ENCODE measurements at regions not wholly inside any gene's neighbourhood (a gene's known extent, or its start where the extent isn't known, plus 50 kb on each side); places are given as distances from the start of the nearest gene placed in this dataset.

DNA sequence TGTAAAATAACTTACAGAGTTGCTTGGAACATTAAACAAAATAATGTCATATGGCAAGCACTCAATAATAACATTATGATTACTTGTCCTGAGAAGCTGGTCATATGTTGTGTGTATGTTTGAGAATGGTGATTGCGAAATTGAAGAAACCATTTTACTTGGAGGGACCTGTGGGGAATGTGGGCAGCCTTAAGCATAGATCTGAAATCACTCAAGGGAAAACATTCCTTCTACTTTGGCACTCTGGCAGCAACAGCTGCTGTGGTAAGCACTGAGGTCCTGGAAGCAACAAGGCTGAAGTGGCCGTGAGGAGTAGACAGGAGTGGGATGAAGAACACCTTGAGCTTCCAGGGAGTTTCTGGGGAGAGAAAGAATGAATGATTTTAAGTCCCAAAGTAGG lies 165.4 kb upstream of the ADAMTS5 start:
- intact Hi-C loops (cut with DNase I), result no loop called here
- WGBS, 2 donors, result 78 to 80% methylated on average over 2 of the region's 2 CpGs
- no peak overlapping the region for H3K27ac ChIP-seq
- H3K4me3 ChIP-seq, result no peak overlapping the region
- no peaks in the 10 kb centered on the region for H3K36me3 ChIP-seq
- DNase-seq, result no peak
- H3K4me1 ChIP-seq, result no peaks in the 10 kb centered on the region
- TF ChIP-seq POLR2A (IDR thresholded peaks at IDR 0.05), result no peak
- TF ChIP-seq, protein P1, sequence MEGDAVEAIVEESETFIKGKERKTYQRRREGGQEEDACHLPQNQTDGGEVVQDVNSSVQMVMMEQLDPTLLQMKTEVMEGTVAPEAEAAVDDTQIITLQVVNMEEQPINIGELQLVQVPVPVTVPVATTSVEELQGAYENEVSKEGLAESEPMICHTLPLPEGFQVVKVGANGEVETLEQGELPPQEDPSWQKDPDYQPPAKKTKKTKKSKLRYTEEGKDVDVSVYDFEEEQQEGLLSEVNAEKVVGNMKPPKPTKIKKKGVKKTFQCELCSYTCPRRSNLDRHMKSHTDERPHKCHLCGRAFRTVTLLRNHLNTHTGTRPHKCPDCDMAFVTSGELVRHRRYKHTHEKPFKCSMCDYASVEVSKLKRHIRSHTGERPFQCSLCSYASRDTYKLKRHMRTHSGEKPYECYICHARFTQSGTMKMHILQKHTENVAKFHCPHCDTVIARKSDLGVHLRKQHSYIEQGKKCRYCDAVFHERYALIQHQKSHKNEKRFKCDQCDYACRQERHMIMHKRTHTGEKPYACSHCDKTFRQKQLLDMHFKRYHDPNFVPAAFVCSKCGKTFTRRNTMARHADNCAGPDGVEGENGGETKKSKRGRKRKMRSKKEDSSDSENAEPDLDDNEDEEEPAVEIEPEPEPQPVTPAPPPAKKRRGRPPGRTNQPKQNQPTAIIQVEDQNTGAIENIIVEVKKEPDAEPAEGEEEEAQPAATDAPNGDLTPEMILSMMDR (IDR thresholded peaks at IDR 0.05), result no peak
- H3K9me3 ChIP-seq, result no peaks in the 10 kb centered on the region
- H3K27me3 ChIP-seq, result no peaks in the 10 kb centered on the region

- TF ChIP-seq, protein P1 (IDR thresholded peaks at IDR 0.05), result no peak
- TF ChIP-seq POLR2A (IDR thresholded peaks at IDR 0.05), result no peak
- 61 to 71% methylated on average over 3 of the region's 3 CpGs for WGBS, 2 donors
- H3K4me3 ChIP-seq, result no peak overlapping the region
- intact Hi-C loops (cut with DNase I), result no loop called here
- H3K4me1 ChIP-seq, result no peaks in the 10 kb centered on the region
- no peaks in the 10 kb centered on the region for H3K36me3 ChIP-seq
- H3K27me3 ChIP-seq, result no peaks in the 10 kb centered on the region
- no peak for DNase-seq
- no peak overlapping the region for H3K27ac ChIP-seq
- H3K9me3 ChIP-seq, result no peaks in the 10 kb centered on the region
These were observed 163.3 kb upstream of the ADAMTS5 start for GRCh38 chr21:27130154-27130553.

DNA sequence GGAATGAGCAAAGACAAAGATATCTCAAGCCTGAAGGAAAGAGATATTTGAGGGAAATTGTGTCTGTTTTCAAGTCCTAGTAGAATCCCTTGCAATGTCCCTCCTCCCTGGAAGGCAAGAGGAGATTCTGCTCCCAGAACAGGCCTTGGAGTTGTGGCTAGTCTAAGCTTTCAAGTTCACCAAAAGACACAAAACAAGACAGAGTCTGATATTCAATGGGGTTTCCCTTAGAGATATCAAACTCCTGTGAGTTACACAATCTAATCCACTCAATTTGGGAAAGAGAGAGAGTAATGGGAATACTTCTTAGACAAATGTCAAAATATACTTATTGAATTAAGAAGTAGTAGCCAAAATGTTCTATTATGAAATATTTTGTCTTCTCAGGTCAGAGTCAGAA lies 162.8 kb upstream of the ADAMTS5 start:
- intact Hi-C loops (cut with DNase I), result no loop called here
- DNase-seq, result no peak

DNA sequence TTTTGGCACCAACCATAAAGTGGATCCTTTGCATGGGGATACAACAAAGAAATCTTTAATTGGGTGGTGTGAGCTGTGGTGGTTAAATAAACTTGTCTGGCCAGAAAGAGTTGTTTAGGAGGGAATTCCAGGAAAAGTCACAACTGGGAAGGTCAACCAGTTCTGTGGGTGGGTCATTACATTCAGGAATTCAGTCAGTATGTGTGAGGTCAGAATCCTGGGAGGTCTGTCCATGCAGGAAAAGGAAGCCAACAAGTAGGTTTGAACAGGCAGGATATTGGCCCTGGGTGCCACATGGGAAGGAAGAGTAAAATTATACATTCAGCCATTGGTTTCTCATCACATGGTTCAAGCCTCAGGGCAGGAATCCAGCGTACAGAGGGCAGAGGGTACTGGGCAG lies 162.3 kb upstream of the ADAMTS5 start:
- TF ChIP-seq, protein P1 (IDR thresholded peaks at IDR 0.05), result no peak
- no peak for TF ChIP-seq POLR2A (IDR thresholded peaks at IDR 0.05)
- Histone ChIP-seq H3K27me3 (no peaks in the 10 kb centered on the region), H3K36me3 (no peaks in the 10 kb centered on the region), H3K4me1 (no peaks in the 10 kb centered on the region), H3K9me3 (no peaks in the 10 kb centered on the region), H3K4me3 (no peak overlapping the region), H3K27ac (no peak overlapping the region)
- intact Hi-C loops (cut with DNase I), result no loop called here
- DNase-seq, result no peak
- 60 to 81% methylated on average over 1 of the region's 1 CpG for WGBS, 2 donors

More for the DNA sequence above, 162.8 kb upstream of the ADAMTS5 start:
- no peaks in the 10 kb centered on the region for H3K4me1 ChIP-seq
- H3K27ac ChIP-seq, result no peak overlapping the region
- no peaks in the 10 kb centered on the region for H3K9me3 ChIP-seq
- no peaks in the 10 kb centered on the region for H3K27me3 ChIP-seq
- no peak for TF ChIP-seq POLR2A (IDR thresholded peaks at IDR 0.05)
- TF ChIP-seq, protein P1 (IDR thresholded peaks at IDR 0.05), result no peak
- H3K36me3 ChIP-seq, result no peaks in the 10 kb centered on the region
- H3K4me3 ChIP-seq, result no peak overlapping the region

DNA sequence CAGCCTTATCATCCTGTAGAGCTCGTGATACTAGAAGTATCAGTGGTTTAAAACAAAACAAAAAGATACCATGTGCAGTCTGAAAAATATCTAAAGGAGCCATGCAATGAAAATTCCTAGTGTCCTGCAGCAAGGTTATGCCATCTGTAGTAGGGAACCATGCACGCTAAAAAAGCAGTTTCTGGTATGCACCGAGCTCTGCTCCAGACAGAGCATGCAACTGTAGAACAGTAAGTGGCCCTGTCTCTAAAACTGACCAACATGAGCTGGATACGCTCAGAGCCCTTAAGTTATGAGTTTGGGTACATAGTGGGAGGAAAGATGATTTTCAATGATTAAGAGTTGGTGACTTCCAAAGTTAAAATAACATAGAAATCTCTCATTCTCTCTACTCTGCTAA lies 159.3 kb upstream of the ADAMTS5 start:
- WGBS, 2 donors, result 70 to 79% methylated on average over 2 to 4 of the region's 4 CpGs
- intact Hi-C loops (cut with DNase I), result no loop called here
- TF ChIP-seq, protein P1 (IDR thresholded peaks at IDR 0.05), result no peak
- no peak for TF ChIP-seq POLR2A (IDR thresholded peaks at IDR 0.05)

More for the DNA sequence above, 159.3 kb upstream of the ADAMTS5 start:
- no peaks in the 10 kb centered on the region for H3K27me3 ChIP-seq
- H3K36me3 ChIP-seq, result no peaks in the 10 kb centered on the region
- no peak overlapping the region for H3K27ac ChIP-seq
- H3K9me3 ChIP-seq, result no peaks in the 10 kb centered on the region
- no peak overlapping the region for H3K4me3 ChIP-seq
- no peaks in the 10 kb centered on the region for H3K4me1 ChIP-seq
- DNase-seq, result no peak
